Neutrophil (primary cell): ENCODE measurements at regions not wholly inside any gene's neighbourhood (a gene's known extent, or its start where the extent isn't known, plus 50 kb on each side); places are given as distances from the start of the nearest gene placed in this dataset.

ENCODE experiments used
- H3K27ac ChIP-seq: fragments of 200-600 bp; sonication (generic); 2 replicates; pipeline ENCODE4 v1.5.1; 2016; ENCODE audit warnings: mild to moderate bottlenecking, moderate library complexity
- H3K27me3 ChIP-seq: fragments of 200-600 bp; sonication (generic); 2 replicates; pipeline ENCODE4 v1.6.0; 2016; ENCODE audit warnings: mild to moderate bottlenecking
- H3K36me3 ChIP-seq: fragments of 200-600 bp; sonication (generic); 2 replicates; pipeline ENCODE4 v1.5.1; 2017
- H3K4me1 ChIP-seq, 2 experiments: fragments of 200-600 bp in 1 of 2; sonication (generic) in 1 of 2; 1 replicate in 1 of 2; 2 replicates in 1 of 2; pipeline versions ENCODE4 v1.5.1 to v1.6.1; 2013 to 2016; ENCODE audit warnings: low read depth in 1 of 2, low read length in 1 of 2, mild to moderate bottlenecking in 1 of 2, moderate library complexity in 1 of 2; ENCODE audit not compliant: control insufficient read depth in 1 of 2, insufficient read depth in 1 of 2
- H3K4me3 ChIP-seq, 2 experiments: fragments of 200-600 bp in 1 of 2; sonication (generic) in 1 of 2; 1 replicate in 1 of 2; 2 replicates in 1 of 2; pipeline ENCODE4 v1.5.1; 2013 to 2016; ENCODE audit warnings: low read depth in 1 of 2, low read length in 1 of 2, mild to moderate bottlenecking in 1 of 2, moderate library complexity in 1 of 2
- H3K9me3 ChIP-seq: fragments of 200-600 bp; sonication (generic); 2 replicates; pipeline ENCODE4 v1.5.1; 2016
- TF ChIP-seq, protein P1 (sequence below): fragments of 200-600 bp; sonication (generic); IDR thresholded peaks from 2 replicates; pipeline ENCODE4 v1.5.1; 2016; ENCODE audit warnings: antibody characterized with exemption

GRCh38 chr2:160667811-160668210, 174.2 kb upstream of the RBMS1 start:
- TF ChIP-seq, protein P1, sequence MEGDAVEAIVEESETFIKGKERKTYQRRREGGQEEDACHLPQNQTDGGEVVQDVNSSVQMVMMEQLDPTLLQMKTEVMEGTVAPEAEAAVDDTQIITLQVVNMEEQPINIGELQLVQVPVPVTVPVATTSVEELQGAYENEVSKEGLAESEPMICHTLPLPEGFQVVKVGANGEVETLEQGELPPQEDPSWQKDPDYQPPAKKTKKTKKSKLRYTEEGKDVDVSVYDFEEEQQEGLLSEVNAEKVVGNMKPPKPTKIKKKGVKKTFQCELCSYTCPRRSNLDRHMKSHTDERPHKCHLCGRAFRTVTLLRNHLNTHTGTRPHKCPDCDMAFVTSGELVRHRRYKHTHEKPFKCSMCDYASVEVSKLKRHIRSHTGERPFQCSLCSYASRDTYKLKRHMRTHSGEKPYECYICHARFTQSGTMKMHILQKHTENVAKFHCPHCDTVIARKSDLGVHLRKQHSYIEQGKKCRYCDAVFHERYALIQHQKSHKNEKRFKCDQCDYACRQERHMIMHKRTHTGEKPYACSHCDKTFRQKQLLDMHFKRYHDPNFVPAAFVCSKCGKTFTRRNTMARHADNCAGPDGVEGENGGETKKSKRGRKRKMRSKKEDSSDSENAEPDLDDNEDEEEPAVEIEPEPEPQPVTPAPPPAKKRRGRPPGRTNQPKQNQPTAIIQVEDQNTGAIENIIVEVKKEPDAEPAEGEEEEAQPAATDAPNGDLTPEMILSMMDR, result no peak
- no peaks in the 10 kb centered on the region for H3K27me3 ChIP-seq

GRCh38 chr2:160670618-160671017, 177.0 kb upstream of the RBMS1 start:
- Histone ChIP-seq H3K4me3 (no peak overlapping the region), H3K4me1 (no peaks in the 10 kb centered on the region), H3K9me3 (no peaks in the 10 kb centered on the region), H3K27ac (no peak overlapping the region), H3K27me3 (no peaks in the 10 kb centered on the region), H3K36me3 (no peaks in the 10 kb centered on the region)
- TF ChIP-seq, protein P1, result no peak

More at GRCh38 chr2:160667811-160668210, 174.2 kb upstream of the RBMS1 start:
- Histone ChIP-seq H3K27ac (no peak overlapping the region), H3K4me1 (no peaks in the 10 kb centered on the region), H3K4me3 (no peak overlapping the region), H3K36me3 (no peaks in the 10 kb centered on the region), H3K9me3 (no peaks in the 10 kb centered on the region)

- no peaks in the 10 kb centered on the region for H3K36me3 ChIP-seq
- H3K27ac ChIP-seq, result no peak overlapping the region
- no peaks in the 10 kb centered on the region for H3K27me3 ChIP-seq
- no peaks in the 10 kb centered on the region for H3K4me1 ChIP-seq
- H3K9me3 ChIP-seq, result no peaks in the 10 kb centered on the region
- TF ChIP-seq, protein P1, result no peak
- no peak overlapping the region for H3K4me3 ChIP-seq
These were observed 178.6 kb upstream of the RBMS1 start for GRCh38 chr2:160672211-160672610.

DNA sequence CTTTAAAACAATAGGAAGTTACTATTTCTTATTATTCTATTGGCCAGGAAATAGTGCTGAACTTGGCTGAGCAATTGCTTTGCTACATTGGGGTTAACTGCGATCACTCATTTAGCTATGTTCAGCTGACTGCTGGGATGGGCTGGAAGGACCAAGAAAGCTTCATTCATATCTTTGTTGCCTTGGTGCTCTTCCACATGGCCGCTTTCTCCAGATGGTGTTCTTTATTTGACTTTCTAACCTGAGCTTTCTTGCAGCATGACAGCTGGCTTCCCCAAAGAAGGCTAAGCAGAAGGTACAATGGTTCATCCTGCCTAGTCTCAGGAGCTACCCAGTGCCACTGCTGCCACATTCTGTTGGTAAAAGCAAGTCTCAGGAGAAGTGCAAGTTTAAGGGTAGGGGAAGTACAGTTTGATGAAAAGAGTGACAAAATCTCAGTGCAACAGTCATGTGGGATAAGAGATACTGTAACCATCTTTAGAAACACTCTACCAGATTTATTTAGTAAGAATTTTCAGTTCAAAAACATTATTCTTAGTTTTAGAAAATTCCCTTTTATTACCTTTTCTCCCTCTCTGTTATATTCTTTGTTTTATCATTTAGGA, 180.6 kb upstream of the RBMS1 start:
- no peaks in the 10 kb centered on the region for H3K4me1 ChIP-seq
- TF ChIP-seq, protein P1, result no peak
- H3K27me3 ChIP-seq, result no peaks in the 10 kb centered on the region
- no peak overlapping the region for H3K4me3 ChIP-seq
- no peaks in the 10 kb centered on the region for H3K36me3 ChIP-seq
- H3K27ac ChIP-seq, result no peak overlapping the region
- H3K9me3 ChIP-seq, result no peaks in the 10 kb centered on the region

DNA sequence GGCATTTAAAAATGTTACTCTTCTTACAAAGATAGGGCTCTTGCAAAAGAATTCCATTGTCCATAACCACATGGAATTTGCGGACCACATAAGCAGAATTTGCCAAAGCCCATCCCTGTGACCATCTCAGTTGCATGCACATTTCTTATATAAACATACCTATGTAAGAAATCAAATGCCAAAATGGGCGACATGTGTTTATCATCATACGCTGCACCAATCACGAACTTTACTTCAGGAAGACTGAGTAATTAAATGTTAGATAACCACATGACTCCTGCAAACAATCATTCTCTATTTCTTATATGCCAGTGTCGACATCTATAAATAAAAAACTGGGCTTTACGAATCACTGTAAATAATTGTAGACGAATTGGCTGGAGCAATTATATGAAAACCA, 186.1 kb upstream of the RBMS1 start:
- Histone ChIP-seq H3K36me3 (no peaks in the 10 kb centered on the region), H3K9me3 (no peaks in the 10 kb centered on the region), H3K4me3 (no peak overlapping the region), H3K27me3 (no peaks in the 10 kb centered on the region), H3K27ac (no peak overlapping the region), H3K4me1 (no peaks in the 10 kb centered on the region)
- TF ChIP-seq, protein P1, result no peak
